GM12874 (cell line): ENCODE measurements at regions not wholly inside any gene's neighbourhood (a gene's known extent, or its start where the extent isn't known, plus 50 kb on each side); places are given as distances from the start of the nearest gene placed in this dataset.

Experiments used
- TF ChIP-seq, protein P1 (sequence below): IDR thresholded peaks from 2 replicates; pipeline ENCODE4 v1.5.1; 2011; ENCODE audit warnings: low read depth, mild to moderate bottlenecking, control low read depth, low read length, moderate library complexity; ENCODE audit not compliant: insufficient read depth

DNA sequence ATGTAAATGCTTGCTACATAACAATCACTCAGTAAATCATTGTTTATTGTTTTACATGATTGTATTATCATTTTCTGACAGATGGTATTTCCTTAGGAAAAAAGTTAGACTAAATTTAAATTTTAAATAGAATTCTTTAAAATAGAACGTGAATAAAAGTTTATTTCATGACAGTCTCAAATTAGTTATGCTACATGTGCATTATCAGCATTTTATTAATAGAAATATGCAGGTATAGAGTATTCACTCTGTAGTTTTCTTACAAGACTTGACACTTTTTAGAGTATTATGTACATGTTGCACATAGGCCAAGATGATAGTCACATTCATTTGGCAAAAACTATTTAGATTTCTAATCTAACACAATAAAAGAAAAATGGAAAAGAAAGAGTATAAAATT, 213.3 kb upstream of the SPRY1 start:
- TF ChIP-seq, protein P1, sequence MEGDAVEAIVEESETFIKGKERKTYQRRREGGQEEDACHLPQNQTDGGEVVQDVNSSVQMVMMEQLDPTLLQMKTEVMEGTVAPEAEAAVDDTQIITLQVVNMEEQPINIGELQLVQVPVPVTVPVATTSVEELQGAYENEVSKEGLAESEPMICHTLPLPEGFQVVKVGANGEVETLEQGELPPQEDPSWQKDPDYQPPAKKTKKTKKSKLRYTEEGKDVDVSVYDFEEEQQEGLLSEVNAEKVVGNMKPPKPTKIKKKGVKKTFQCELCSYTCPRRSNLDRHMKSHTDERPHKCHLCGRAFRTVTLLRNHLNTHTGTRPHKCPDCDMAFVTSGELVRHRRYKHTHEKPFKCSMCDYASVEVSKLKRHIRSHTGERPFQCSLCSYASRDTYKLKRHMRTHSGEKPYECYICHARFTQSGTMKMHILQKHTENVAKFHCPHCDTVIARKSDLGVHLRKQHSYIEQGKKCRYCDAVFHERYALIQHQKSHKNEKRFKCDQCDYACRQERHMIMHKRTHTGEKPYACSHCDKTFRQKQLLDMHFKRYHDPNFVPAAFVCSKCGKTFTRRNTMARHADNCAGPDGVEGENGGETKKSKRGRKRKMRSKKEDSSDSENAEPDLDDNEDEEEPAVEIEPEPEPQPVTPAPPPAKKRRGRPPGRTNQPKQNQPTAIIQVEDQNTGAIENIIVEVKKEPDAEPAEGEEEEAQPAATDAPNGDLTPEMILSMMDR, result no peak

DNA sequence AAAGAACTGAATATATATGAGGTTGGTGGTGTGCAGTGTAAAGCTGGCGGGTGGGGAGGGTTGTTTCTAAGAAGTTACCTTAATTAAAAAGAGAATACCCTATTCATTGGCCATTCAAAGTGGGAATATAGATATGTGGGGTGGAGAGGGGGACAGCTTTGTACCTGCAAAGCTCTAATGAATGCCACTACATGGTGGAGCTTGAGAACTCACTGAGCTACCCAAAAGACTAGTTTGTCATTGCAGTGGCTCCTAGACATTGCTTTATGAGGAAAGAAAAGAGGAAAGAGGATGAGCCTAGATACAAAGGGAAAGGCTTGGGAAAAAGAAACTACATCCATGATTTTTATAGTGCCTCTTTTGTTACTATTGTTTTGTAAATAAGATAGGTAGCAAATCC, 209.9 kb upstream of the SPRY1 start:
- TF ChIP-seq, protein P1, result no peak

DNA sequence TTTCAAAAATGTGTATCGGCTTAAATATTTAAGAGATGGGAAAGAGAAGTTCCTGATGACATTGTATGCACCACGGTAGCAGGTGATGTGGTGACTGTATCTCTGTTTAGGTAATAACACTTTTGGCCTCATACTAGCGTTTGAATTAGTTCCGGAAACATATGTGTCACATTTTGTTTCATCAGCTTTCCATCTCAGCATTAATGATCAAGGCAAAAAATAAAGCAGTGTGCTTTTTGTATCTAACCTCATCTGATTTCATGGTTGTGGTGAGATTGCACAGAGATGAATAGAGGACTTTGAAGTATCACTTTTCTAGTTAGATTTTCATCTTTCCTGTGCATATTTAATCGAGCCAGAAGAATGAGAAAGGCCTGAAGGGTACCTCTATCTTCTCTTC, 206.4 kb upstream of the SPRY1 start:
- TF ChIP-seq, protein P1, result no peak

DNA sequence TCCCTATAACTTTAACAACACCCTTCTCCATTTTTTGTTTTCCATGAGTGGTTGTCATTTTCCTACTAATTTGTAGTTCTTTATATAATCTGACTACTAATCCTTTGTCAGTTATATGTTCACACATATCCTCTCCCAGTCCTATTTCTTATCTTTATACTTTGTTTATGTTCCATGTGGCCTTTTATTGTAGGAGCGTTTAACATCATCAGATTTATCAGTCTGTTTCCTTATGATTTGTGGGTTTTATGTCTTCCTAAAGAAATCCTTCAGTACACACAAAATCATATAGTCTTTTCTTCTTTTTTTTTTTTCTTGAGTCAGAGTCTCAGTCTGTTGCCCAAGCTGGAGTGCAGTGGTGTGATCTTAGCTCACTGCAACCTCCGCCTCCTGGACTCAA, 204.9 kb upstream of the SPRY1 start:
- TF ChIP-seq, protein P1, result no peak

DNA sequence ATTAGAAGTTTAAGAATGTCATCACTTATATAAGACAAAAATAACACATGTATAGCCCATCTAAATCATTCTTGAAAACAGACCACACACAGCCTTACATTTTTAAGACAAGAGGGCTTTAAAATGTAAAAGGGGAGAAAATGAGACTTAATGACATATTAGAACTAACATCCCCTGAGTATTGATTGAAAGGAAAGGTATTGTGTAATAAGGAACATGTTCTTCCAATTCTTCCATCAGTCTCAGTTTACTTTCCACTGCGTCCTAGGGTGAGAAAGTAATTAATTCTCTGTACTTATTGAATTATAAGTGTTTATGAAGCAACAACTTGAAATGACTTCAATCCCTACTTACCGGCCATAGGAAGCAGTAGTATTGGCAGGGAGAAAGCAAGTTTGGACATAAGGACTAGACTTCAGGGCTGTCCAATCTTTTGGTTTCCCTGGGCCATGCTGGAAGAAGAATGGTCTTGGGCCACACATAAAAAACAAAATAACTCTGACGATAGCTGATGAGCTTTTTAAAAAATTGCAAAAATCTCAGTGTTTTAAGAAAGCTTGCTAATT, 202.7 kb upstream of the SPRY1 start:
- TF ChIP-seq, protein P1, result no peak

DNA sequence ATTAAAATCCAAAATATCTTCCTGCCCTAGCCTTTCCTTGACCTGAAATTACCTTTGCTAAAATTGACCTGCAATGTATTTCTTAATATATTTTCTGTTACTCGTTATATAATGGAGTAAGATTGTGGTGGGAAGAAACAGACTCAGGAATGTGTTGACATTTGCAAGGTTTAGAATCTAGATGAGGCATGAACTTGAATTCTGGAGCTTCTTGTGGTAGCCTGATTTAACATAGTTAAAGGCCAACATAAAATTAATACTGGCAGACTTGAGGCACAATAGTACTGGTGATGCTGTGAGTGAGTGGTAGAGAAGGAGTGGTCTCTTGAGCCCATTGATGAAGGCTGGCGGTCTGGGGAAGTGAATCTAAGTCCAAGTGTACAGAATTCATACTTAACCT, 197.9 kb upstream of the SPRY1 start:
- TF ChIP-seq, protein P1, result no peak

DNA sequence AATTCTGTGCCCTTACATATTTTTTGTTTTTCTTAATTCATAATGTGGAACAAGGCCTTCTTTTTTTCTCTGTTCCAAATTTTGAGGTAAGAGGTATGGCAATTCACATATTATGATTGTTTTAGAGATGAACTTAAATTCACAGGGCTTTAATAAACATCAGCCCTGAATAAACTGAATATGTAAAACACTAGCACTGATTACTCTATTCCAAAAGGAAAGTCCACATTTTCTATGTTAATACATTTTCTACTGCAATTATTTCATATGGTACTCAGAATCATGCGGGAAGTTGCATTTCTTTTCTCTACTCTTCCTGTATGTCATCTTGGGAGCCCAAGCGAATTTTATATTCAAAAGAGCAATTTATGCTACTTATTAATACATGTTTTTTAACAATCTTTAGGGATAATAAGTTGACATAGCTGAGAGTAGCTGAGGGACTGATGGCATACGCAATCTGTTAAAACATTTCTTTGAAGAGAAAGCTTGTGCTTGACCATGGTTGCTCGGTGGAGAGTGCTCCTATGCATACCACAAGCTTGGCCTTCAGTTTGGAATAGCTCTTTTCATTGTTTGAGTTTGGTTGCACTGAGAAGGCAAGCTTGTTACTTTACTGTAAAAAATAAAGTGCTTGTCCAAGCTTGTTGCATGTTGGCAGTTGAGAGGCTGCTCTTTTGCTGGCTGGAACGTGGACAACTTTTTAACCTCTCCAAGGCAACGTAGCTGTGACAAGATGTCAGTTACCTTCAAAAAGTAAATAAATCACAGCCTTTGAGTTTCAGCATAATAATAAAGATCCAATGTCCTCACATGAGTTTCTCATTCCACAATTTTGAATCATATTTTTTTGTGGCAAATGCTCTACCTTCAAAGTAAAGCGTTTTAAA, 196.3 kb upstream of the SPRY1 start:
- TF ChIP-seq, protein P1, result no peak
